H9 (cell line): ENCODE measurements at regions not wholly inside any gene's neighbourhood (a gene's known extent, or its start where the extent isn't known, plus 50 kb on each side); places are given as distances from the start of the nearest gene placed in this dataset.

Experiments
- DNase-seq: peaks from one replicate; pipeline ENCODE4 v3.0.0-alpha.2; 2017
- H2AFZ ChIP-seq: one replicate; pipeline ENCODE4 v1.6.1; 2013; ENCODE audit warnings: mild to moderate bottlenecking, low read length, control low read depth, moderate library complexity
- H2AK5ac ChIP-seq: 2 replicates; pipeline ENCODE4 v1.6.1; 2013; ENCODE audit warnings: low read length, control low read depth, mixed read lengths; ENCODE audit not compliant: insufficient read length
- H2BK120ac ChIP-seq: one replicate; pipeline ENCODE4 v1.6.1; 2013; ENCODE audit warnings: low read depth, mild to moderate bottlenecking, low read length, control low read depth, inconsistent platforms; ENCODE audit not compliant: poor library complexity, severe bottlenecking
- H2BK12ac ChIP-seq: 2 replicates; pipeline ENCODE4 v1.6.1; 2013; ENCODE audit warnings: low read length, control low read depth, mixed read lengths, low read depth; ENCODE audit not compliant: insufficient read length
- H2BK15ac ChIP-seq: 2 replicates; pipeline ENCODE4 v1.6.1; 2013; ENCODE audit warnings: low read depth, low read length, control low read depth
- H2BK20ac ChIP-seq: one replicate; pipeline ENCODE4 v1.6.1; 2013; ENCODE audit warnings: low read depth, mild to moderate bottlenecking, low read length, control low read depth, inconsistent platforms; ENCODE audit not compliant: poor library complexity, severe bottlenecking
- H2BK5ac ChIP-seq: 2 replicates; pipeline ENCODE4 v1.6.1; 2013; ENCODE audit warnings: low read length, control low read depth, mixed read lengths; ENCODE audit not compliant: insufficient read length
- H3K14ac ChIP-seq: 2 replicates; pipeline ENCODE4 v1.6.1; 2013; ENCODE audit warnings: low read length, control low read depth; ENCODE audit not compliant: insufficient read depth
- H3K18ac ChIP-seq: 2 replicates; pipeline ENCODE4 v1.6.1; 2013; ENCODE audit warnings: low read depth, mild to moderate bottlenecking, mixed read lengths, low read length, control low read depth; ENCODE audit not compliant: insufficient read length
- H3K23ac ChIP-seq: 2 replicates; pipeline ENCODE4 v1.6.1; 2013; ENCODE audit warnings: low read length, control low read depth, mixed read lengths, low read depth; ENCODE audit not compliant: insufficient read length
- H3K23me2 ChIP-seq: 2 replicates; pipeline ENCODE4 v1.6.1; 2013; ENCODE audit warnings: low read depth, mild to moderate bottlenecking, mixed read lengths, low read length, control low read depth; ENCODE audit not compliant: insufficient read length, poor library complexity, severe bottlenecking
- H3K27ac ChIP-seq: 2 replicates; pipeline ENCODE4 v1.5.1; 2013; ENCODE audit warnings: low read length, control low read depth, mixed read lengths, low read depth; ENCODE audit not compliant: insufficient read length
- H3K27me3 ChIP-seq: 2 replicates; pipeline ENCODE4 v1.6.1; 2013; ENCODE audit warnings: low read length, control low read depth, inconsistent platforms; ENCODE audit not compliant: insufficient read depth
- H3K4ac ChIP-seq: 2 replicates; pipeline ENCODE4 v1.6.1; 2013; ENCODE audit warnings: low read depth, mild to moderate bottlenecking, control low read depth, inconsistent platforms, low read length, moderate library complexity
- H3K4me1 ChIP-seq: 2 replicates; pipeline ENCODE4 v1.6.1; 2013; ENCODE audit warnings: low read length, control low read depth, inconsistent platforms; ENCODE audit not compliant: insufficient read depth
- H3K4me2 ChIP-seq: 2 replicates; pipeline ENCODE4 v1.6.1; 2013; ENCODE audit warnings: low read length, control low read depth, mixed read lengths; ENCODE audit not compliant: insufficient read length, insufficient read depth
- H3K56ac ChIP-seq: 2 replicates; pipeline ENCODE4 v1.6.1; 2013; ENCODE audit warnings: low read depth, mild to moderate bottlenecking, mixed read lengths, low read length, control low read depth; ENCODE audit not compliant: insufficient read length
- H3K79me1 ChIP-seq: 2 replicates; pipeline ENCODE4 v1.6.1; 2013; ENCODE audit warnings: low read depth, mild to moderate bottlenecking, moderate library complexity, low read length, control low read depth, inconsistent platforms; ENCODE audit not compliant: insufficient read depth, poor library complexity, severe bottlenecking
- H3K79me2 ChIP-seq: 2 replicates; pipeline ENCODE4 v1.6.1; 2013; ENCODE audit warnings: low read length, control low read depth, inconsistent platforms; ENCODE audit not compliant: insufficient read depth
- H3K9ac ChIP-seq: 2 replicates; pipeline ENCODE4 v1.6.1; 2013; ENCODE audit warnings: low read length, control low read depth, mixed read lengths; ENCODE audit not compliant: insufficient read length; ENCODE audit errors: extremely low read depth
- H3K9me3 ChIP-seq: one replicate; pipeline ENCODE4 v1.6.1; 2013; ENCODE audit warnings: low read depth, low read length, inconsistent platforms; ENCODE audit not compliant: control insufficient read depth
- H3T11ph ChIP-seq: one replicate; pipeline ENCODE4 v1.6.1; 2013; ENCODE audit warnings: mild to moderate bottlenecking, low read length, control low read depth, inconsistent platforms
- H4K20me1 ChIP-seq: one replicate; pipeline ENCODE4 v1.6.1; 2013; ENCODE audit not compliant: control insufficient read depth, insufficient read length, insufficient read depth
- H4K5ac ChIP-seq: 2 replicates; pipeline ENCODE4 v1.6.1; 2013; ENCODE audit warnings: low read depth, mild to moderate bottlenecking, mixed read lengths, low read length, control low read depth; ENCODE audit not compliant: insufficient read length
- H4K8ac ChIP-seq: replicated peaks from 2 replicates; pipeline ENCODE4 v1.6.1; 2013; ENCODE audit warnings: low read length, control low read depth, mixed read lengths, low read depth; ENCODE audit not compliant: insufficient read length
- H4K91ac ChIP-seq: 2 replicates; pipeline ENCODE4 v1.6.1; 2013; ENCODE audit warnings: low read depth, mild to moderate bottlenecking, moderate library complexity, mixed read lengths, low read length, control low read depth; ENCODE audit not compliant: insufficient read length
- H3K27ac Mint-ChIP-seq, 3 experiments: 2 replicates in 2 of 3; 3 replicates in 1 of 3; pipeline ENCODE4 v1.8.0; 2020 to 2021; ENCODE audit warnings: mixed read lengths in 3 of 3, mild to moderate bottlenecking in 1 of 3, moderate library complexity in 1 of 3
- H3K27me3 Mint-ChIP-seq: 2 replicates; pipeline ENCODE4 v1.8.0; 2021; ENCODE audit warnings: low read depth, mild to moderate bottlenecking, moderate library complexity, mixed read lengths
- H3K36me3 Mint-ChIP-seq, 3 experiments: 2 replicates in 2 of 3; 3 replicates in 1 of 3; pipeline ENCODE4 v1.8.0; 2020 to 2021; ENCODE audit warnings: low read depth in 3 of 3, mixed read lengths in 3 of 3; ENCODE audit not compliant: insufficient read depth in 1 of 3
- H3K4me1 Mint-ChIP-seq, 2 experiments: 2 replicates each; pipeline ENCODE4 v1.8.0; 2020; ENCODE audit warnings: mixed read lengths in 2 of 2
- H3K4me3 Mint-ChIP-seq, 2 experiments: 2 replicates in 1 of 2; 3 replicates in 1 of 2; pipeline ENCODE4 v1.8.0; 2020 to 2021; ENCODE audit warnings: mild to moderate bottlenecking in 2 of 2, mixed read lengths in 2 of 2, moderate library complexity in 1 of 2
- H3K9me3 Mint-ChIP-seq, 2 experiments: 2 replicates in 1 of 2; 3 replicates in 1 of 2; pipeline ENCODE4 v1.8.0; 2020; ENCODE audit warnings: mild to moderate bottlenecking in 2 of 2, mixed read lengths in 2 of 2, moderate library complexity in 1 of 2
- CTCF ChIP-seq: fragments of 200-600 bp; sonication (generic); conservative IDR thresholded peaks from 3 replicates; pipeline ENCODE4 v1.8.0; 2021; ENCODE audit warnings: antibody characterized with exemption, mild to moderate bottlenecking
- WGBS: extraction: QIAGEN DNeasy Blood & Tissue Kit; methylation state at CpG from one replicate; pipeline ENCODE4 v1.1.7; 2013; ENCODE audit warnings: missing lambda C conversion rate, low lambda C conversion rate, mixed read lengths; ENCODE audit not compliant: insufficient read length; ENCODE audit errors: extremely low coverage; 5-methylcytosine and 5-hydroxymethylcytosine counted together

- H4K91ac ChIP-seq = no peak overlapping the region
- no peak for DNase-seq
- no peak overlapping the region for H2BK15ac ChIP-seq
- no peak overlapping the region for H2BK120ac ChIP-seq
- no peak overlapping the region for H3K4ac ChIP-seq
- WGBS = no CpG with 5 or more reads among the region's 4 CpGs
- no peaks in the 10 kb centered on the region for H3K9me3 ChIP-seq
- H2AK5ac ChIP-seq = no peak overlapping the region
- no peak overlapping the region for H3K23ac ChIP-seq
- H3K27ac ChIP-seq = no peak overlapping the region
- H2BK5ac ChIP-seq = no peak overlapping the region
- Mint-ChIP-seq H3K9me3 (no peaks in the 10 kb centered on the region; a peak in 3 of 5 replicates), H3K4me1 (peaks cover 31 to 60% of the 10 kb centered on the region in 2 experiments), H3K36me3 (no peaks in the 10 kb centered on the region), H3K4me3 (no peak overlapping the region), H3K27ac (peak overlapping the region in 1 of 3 experiments; percentile 8; a peak in 1 of 7 replicates), H3K27me3 (peaks cover 13% of the 10 kb centered on the region)
- H2BK20ac ChIP-seq = no peak overlapping the region
- H2AFZ ChIP-seq = no peak overlapping the region
- no peak overlapping the region for H3K18ac ChIP-seq
- H3K4me1 ChIP-seq = peaks cover 7% of the 10 kb centered on the region; the same call in 1 of the 2 replicates
- H3K4me2 ChIP-seq = no peak overlapping the region
- H4K5ac ChIP-seq = no peak overlapping the region
- H3K23me2 ChIP-seq = no peaks in the 10 kb centered on the region
- H4K20me1 ChIP-seq = no peaks in the 10 kb centered on the region
- H2BK12ac ChIP-seq = no peak overlapping the region
- no peak overlapping the region for H4K8ac ChIP-seq
- H3K9ac ChIP-seq = no peak overlapping the region
- no peak overlapping the region for H3T11ph ChIP-seq
- no peak overlapping the region for H3K56ac ChIP-seq
- H3K79me2 ChIP-seq = no peaks in the 10 kb centered on the region
- no peak overlapping the region for H3K14ac ChIP-seq
- H3K27me3 ChIP-seq = no peaks in the 10 kb centered on the region
- no peak for TF ChIP-seq CTCF
- no peaks in the 10 kb centered on the region for H3K79me1 ChIP-seq
These were observed 135.6 kb downstream of the RPS24 start for GRCh38 chr10:78169214-78169613.
